Occipital lobe (tissue), 1 donor: ENCODE measurements at regions not wholly inside any gene's neighbourhood (a gene's known extent, or its start where the extent isn't known, plus 50 kb on each side); places are given as distances from the start of the nearest gene placed in this dataset.
A peak's percentile ranks its signal among the peaks of the same experiment; 100 is the strongest.

Experiments used
- DNase-seq: peaks from one replicate; lab custom pipeline; 2025; lab: John Stamatoyannopoulos, UW

DNA sequence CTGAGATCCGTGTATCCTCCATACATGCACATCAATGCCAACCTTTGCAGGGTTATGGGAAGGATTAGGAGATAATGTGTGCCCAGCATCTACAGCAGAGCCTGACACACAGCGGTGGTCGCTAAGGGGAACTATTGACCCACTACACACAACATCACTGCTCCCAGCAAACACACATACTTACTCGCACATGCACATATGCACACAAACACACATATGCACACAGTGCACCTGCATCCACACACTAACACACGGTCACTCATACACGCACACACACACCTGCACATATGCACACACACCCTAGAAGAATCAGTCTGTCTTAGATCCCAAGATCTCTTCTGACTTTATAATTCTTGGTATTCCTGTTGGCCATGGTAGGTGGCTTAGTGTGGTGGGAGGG is 118.3 kb downstream of the GYPC start:
- no peak for DNase-seq

GRCh38 chr2:126774761-126775160 is 118.8 kb downstream of the GYPC start:
- DNase-seq, result no peak

- no peak for DNase-seq
These were observed 119.5 kb downstream of the GYPC start for GRCh38 chr2:126775300-126775985.

GRCh38 chr2:126776255-126776654 is 120.3 kb downstream of the GYPC start:
- no peak for DNase-seq

DNA sequence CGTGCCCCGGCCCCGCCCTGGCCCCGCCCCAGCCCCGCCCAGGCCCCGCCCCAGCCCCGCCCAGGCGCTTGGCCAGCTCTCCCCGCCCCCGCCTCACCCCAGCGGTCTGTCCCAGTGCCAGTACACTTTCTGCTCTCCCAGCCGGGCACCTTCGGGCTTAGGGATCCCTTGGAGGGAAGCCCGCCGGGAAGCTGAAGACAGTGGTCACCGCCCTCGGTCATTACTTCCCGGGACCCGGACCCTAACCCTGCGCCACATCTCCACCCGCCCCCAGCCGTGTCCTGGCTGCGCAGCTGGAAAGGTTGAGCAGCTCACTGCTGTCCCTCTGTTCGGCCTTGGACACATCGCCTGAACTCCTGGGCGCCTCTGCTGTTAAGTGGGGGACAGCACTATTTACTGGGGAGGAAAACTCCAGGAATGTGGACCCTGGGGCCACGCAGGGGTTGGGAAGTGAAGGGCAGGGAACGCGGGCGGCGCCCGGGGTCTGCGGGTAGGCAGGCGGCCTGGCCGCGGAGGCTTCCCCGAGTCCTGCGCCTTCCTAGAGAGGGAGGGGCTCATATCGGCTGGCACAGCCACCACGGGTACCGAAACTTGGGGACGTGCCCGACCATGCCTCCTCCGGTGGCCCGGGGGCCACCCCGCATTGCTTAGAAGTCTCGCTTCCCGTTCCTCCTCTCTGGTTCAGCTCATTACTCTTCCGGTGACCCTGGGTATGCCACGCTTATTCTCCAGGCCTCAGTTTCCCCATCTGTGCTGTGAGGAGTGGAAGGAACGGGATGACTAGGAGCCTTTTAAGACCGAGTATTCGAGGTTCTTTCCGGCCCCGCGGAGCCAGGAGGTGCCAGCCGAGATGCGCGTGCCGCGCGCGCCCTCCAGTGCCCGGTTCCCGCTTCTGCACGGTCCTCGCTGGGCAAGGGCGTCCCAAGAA is 121.0 kb downstream of the GYPC start:
- DNase-seq, result peak; percentile 78

DNA sequence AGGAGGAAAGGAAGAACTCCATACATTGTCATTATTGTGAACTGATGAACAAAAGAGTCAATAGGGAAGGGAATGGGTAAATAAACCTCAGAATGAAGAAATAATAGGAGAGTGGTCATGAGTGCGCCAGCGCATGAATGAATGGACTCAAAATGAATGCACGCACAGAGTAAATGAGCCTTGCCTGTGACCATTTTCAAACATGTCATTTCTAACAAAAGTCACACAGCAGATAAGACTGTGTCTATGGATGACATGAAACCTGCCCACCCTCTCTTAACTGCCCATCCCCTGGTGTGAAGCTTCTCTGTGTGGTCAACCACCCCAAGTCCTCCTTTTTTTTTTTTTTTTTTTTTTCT is 121.1 kb upstream of the TEX51 start:
- no peak for DNase-seq

DNA sequence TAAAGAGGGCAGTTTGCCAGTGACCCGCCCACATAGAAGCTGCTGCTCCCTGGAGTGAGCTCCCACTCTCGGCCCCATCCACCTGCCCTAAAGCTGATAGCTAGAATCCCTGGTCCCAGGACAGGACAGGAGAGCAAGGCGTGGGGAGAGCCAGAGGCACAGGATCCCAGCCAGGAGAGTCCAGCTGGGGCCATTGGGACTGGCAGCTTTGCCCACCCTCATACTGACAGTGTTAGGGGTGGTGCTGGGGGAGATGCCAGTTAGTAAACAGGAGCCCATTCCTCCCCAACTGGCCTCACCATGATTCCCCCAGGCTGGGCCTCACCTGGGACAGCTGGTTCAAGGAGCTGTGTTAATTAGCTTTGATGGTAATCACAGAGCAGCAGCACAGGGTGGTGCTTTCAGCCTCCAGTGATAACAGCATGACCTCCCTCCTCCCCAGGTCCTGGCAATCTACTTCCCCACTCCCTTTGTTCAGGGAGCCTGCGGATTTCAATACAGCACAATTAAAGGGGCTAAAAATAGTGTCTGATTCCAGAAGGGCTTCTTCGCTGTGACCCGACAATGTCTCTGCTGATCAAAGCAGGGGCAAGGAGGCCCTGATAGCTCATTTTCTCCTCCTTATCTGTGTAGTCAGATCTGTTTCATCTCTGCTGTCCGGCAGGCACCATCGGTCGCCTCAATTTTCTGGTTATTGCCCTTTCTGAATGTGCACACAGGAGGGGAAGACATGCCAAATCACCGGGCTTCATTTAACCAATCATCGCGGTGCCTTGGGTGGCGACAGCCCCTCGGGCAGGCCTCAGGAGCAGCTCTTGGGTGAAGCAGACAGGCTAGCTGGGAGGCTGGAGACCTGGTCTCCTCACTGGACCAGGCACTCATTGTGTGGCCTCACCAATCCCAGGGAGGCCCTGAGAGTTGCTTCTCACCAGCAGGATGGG is 119.9 kb upstream of the TEX51 start:
- DNase-seq, result no peak

DNA sequence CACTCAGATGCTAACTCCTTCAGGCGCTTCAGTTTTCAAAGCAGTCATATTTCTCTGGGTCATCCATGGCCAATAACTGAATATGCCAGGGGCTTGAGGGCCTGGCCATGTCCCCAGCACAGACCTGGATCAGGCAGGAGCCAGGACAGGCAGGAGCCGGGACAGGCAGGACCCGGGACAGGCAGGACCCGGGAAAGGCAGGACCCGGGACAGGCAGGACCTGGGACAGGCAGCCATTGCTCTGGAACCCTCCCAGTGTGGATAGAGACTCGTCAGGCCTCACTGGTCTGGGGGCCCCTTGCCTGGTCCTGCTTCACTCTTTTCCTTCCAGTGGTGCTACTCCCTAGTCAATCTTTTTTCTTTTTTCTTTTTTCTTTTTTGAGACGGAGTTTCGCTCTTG is 117.5 kb upstream of the TEX51 start:
- DNase-seq, result no peak

GRCh38 chr2:126781806-126782205 is 116.9 kb upstream of the TEX51 start:
- no peak for DNase-seq

- DNase-seq, result no peak
These were observed 116.0 kb upstream of the TEX51 start for GRCh38 chr2:126782648-126783047.

DNA sequence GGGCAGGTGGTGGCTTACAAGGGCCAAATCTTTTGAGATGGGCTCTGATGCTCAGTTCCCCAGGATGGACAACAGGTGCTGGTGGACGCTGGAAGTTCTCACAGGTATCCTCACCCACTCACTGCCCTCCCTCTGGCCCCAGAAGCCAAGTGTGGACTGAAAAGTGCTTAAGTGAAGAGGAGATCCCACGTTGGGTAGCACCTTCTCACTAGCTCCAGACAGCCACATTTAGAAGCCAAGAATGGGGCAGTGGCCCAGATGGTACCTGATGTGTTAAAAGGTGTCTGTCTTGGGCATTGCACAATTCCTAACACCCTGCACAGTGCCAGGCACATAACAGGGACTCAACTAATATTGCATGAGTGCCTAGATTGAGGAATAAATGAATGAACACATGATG is 115.3 kb upstream of the TEX51 start:
- DNase-seq, result no peak

- DNase-seq, result no peak
These were observed 114.6 kb upstream of the TEX51 start for GRCh38 chr2:126784045-126784444.

DNA sequence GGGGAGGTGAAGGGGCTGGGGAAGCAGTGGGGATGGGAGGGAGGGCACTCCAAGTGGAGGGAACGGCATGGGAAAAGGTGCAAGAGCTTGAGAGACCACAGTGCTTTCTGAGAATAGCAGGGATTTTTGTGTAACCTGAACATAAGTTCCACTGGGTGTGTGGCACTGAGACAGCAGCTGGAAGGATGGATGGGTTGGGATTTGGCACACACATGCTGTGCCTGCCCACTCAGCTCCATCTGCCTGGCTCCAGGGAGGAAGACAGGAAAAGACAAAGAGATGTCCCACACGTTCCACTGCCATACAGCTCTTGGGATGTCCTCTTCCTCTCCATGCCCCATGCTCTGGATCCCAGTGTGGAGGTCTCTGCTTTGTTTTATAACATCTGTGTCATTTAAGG is 114.1 kb upstream of the TEX51 start:
- DNase-seq, result peak; percentile 59

- no peak for DNase-seq
These were observed 113.5 kb upstream of the TEX51 start for GRCh38 chr2:126785236-126785635.

GRCh38 chr2:126785862-126786261 is 112.8 kb upstream of the TEX51 start:
- no peak for DNase-seq

- no peak for DNase-seq
These were observed 111.9 kb upstream of the TEX51 start for GRCh38 chr2:126786765-126787164.

GRCh38 chr2:126787289-126787688 is 111.4 kb upstream of the TEX51 start:
- DNase-seq, result no peak

DNA sequence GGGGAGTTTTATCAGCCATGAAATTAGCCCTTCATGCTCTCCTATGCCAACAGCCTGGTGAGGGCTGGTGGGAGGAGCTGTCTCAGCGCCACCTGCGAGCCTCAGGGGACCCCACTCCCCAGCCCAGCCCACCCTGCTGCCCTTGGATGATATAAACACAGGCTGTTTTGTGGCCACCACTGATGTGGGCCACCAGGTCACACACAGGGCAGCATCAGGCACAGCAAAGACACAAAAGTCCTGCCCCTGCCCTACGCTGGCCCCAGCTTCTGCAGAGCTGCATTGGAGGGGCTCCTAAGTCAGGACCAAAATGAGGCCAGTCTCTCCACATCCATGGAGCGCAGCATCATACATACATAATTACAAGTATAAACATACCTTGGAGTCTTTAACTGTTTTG is 110.6 kb upstream of the TEX51 start:
- no peak for DNase-seq

DNA sequence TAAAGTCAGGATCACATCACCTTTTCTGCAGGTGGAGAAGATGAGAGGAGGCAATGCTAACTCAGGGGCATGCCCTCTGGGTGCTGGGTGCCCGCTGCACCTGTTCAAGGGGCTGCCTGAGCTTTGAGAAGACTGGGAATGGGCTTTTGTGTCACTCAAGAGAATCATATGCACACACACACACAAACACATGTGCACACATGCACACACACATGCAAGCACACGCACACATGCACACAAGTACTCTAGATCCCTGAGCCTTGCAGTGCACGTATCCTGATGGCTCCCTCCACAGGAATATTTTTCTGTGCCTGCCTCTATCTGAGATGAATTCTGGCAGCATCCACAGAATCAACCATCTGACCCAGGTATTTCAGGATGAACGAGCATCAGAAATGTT is 110.0 kb upstream of the TEX51 start:
- no peak for DNase-seq

DNA sequence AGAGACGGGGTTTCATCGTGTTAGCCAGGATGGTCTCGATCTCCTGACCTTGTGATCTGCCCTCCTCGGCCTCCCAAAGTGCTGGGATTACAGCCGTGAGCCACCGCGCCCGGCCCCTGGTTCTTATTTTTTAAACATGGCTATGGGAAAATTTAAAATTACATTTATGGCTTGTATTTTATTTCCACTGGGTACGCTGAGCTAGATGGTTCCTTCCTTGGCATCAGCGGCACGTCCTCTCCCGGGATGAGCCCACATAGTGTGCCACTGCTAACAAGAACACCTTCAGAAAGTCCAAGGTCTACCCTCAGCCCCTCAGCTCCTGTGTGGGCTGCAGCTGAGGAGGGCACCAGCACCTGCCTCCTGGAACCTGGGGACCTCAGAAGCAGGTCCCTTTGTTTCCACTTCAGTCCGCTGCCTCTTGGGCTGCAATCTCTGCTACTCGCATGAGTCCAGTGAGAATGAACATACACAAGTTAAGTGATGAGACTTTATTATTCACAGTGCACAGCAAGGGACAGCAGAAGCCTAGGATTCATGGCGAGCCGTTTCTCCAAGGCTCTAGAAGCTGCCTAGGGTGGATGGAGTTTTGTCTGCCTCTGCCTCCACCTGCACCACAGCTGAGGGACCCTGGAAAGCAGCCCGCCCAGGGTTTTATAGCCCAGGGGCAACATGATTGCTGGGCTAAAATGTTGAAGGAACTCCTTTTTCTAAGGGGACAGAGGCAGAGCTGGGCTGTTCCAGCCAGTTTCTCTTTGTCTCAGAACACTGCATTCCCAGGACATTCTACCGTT is 107.5 kb upstream of the TEX51 start:
- no peak for DNase-seq

- no peak for DNase-seq
These were observed 106.5 kb upstream of the TEX51 start for GRCh38 chr2:126792186-126792585.
